Left ventricle myocardium inferior (tissue), 1 donor: ENCODE measurements at regions not wholly inside any gene's neighbourhood (a gene's known extent, or its start where the extent isn't known, plus 50 kb on each side); places are given as distances from the start of the nearest gene placed in this dataset.
"Not testable (repeated sequence)": the region's sequence is repeated elsewhere in the genome, so short reads cannot be mapped to it uniquely, and the experiment has no call there.

ENCODE experiments used
- DNase-seq: peaks from one replicate; pipeline ENCODE4 v3.0.0-alpha.2; 2020
- H3K27ac ChIP-seq: fragments of 200-600 bp; replicated peaks from 2 replicates; pipeline ENCODE4 v1.8.0; 2021
- H3K27me3 ChIP-seq: fragments of 200-600 bp; 2 replicates; pipeline ENCODE4 v1.8.0; 2021; ENCODE audit warnings: low read depth
- H3K36me3 ChIP-seq: fragments of 200-600 bp; 2 replicates; pipeline ENCODE4 v1.8.0; 2021
- H3K4me1 ChIP-seq: fragments of 200-600 bp; 2 replicates; pipeline ENCODE4 v1.8.0; 2021
- H3K4me3 ChIP-seq: fragments of 200-600 bp; 2 replicates; pipeline ENCODE4 v1.8.0; 2021; ENCODE audit warnings: mild to moderate bottlenecking, moderate library complexity
- H3K9me3 ChIP-seq: fragments of 200-600 bp; replicated peaks from 2 replicates; pipeline ENCODE4 v1.8.0; 2021
- intact Hi-C: fragments of 100-400 bp; cut with micrococcal nuclease; formaldehyde crosslinking; loops from one replicate; pipeline ENCODE4 v1.11.0; 2022
- TF ChIP-seq, protein P1 (sequence below): fragments of 200-600 bp; IDR thresholded peaks from 2 replicates; pipeline ENCODE4 v1.8.0; 2021; ENCODE audit warnings: antibody characterized with exemption, mild to moderate bottlenecking, borderline replicate concordance
- donor health status: DM: no; HTN: yes; CAD: no; lungs with severe emphysema.

DNA sequence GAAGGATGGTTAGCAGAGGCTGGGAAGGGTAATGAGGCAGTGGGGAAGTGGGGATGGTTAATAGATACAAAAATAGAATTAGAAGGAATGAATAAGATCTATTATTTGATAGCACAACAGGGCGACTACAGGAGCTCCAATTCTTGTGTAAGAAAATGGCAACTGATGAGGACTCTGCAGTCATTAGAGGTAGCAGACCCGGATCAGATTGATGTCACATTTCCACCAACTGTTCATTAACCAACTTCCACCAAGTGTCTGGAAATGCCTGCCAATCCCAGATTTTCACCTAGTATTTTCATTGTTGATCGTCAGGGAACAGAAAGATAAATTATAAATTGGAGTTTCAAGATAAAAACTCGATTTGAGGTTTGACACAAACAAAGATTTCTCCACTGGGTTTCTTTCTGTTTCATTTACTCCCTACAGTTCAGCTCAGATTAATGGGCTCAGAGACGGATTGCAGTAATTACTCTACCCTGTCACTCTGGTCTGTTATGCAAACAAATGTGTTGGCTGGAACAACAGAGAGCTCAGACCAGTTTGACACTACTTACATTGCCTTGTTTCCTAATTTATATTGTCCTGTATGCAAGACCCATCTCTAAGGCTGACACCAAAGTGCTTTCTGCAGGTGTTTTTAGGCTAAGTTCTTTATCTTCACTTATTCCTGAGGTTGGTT, 909.2 kb upstream of the PRKX start:
- Histone ChIP-seq H3K4me1 (no peaks in the 10 kb centered on the region), H3K36me3 (no peaks in the 10 kb centered on the region), H3K9me3 (peaks cover 6% of the 10 kb centered on the region), H3K4me3 (no peak overlapping the region), H3K27ac (no peak overlapping the region), H3K27me3 (no peaks in the 10 kb centered on the region)
- intact Hi-C loops: no loop called here
- TF ChIP-seq, protein P1, sequence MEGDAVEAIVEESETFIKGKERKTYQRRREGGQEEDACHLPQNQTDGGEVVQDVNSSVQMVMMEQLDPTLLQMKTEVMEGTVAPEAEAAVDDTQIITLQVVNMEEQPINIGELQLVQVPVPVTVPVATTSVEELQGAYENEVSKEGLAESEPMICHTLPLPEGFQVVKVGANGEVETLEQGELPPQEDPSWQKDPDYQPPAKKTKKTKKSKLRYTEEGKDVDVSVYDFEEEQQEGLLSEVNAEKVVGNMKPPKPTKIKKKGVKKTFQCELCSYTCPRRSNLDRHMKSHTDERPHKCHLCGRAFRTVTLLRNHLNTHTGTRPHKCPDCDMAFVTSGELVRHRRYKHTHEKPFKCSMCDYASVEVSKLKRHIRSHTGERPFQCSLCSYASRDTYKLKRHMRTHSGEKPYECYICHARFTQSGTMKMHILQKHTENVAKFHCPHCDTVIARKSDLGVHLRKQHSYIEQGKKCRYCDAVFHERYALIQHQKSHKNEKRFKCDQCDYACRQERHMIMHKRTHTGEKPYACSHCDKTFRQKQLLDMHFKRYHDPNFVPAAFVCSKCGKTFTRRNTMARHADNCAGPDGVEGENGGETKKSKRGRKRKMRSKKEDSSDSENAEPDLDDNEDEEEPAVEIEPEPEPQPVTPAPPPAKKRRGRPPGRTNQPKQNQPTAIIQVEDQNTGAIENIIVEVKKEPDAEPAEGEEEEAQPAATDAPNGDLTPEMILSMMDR: no peak
- no peak for DNase-seq

GRCh38 chrX:4613651-4614050, 900.2 kb upstream of the PRKX start:
- H3K27ac ChIP-seq, intact Hi-C loops, H3K4me1 ChIP-seq, H3K36me3 ChIP-seq, H3K9me3 ChIP-seq, H3K4me3 ChIP-seq, DNase-seq, H3K27me3 ChIP-seq: not testable (repeated sequence)

GRCh38 chrX:4588893-4589292, 875.4 kb upstream of the PRKX start:
- intact Hi-C loops: no loop called here
- TF ChIP-seq, protein P1: no peak
- H3K27ac ChIP-seq: no peak overlapping the region
- no peaks in the 10 kb centered on the region for H3K27me3 ChIP-seq
- no peaks in the 10 kb centered on the region for H3K9me3 ChIP-seq
- no peak for DNase-seq
- no peaks in the 10 kb centered on the region for H3K36me3 ChIP-seq
- H3K4me1 ChIP-seq: no peaks in the 10 kb centered on the region
- no peak overlapping the region for H3K4me3 ChIP-seq

DNA sequence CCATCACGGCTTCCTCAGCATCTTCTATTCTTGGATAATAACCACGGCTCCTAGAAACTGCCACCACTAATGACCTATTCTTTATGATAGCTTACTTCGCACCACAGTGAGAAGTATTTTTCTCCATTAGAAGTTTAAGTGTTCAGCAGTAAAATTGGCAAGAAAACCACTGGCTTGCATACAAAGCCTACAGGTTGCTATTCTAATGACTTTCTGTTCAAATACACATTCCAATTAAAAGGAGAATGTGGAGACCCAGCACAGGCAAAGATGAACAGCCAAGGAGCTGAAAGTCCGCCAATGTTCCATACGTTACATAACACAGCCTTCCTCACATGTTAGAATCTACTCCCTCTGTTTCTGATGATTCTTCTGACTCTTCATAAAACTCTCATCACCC, 875.0 kb upstream of the PRKX start:
- Histone ChIP-seq H3K27ac (no peak overlapping the region), H3K4me1 (no peaks in the 10 kb centered on the region), H3K4me3 (no peak overlapping the region), H3K36me3 (no peaks in the 10 kb centered on the region), H3K27me3 (no peaks in the 10 kb centered on the region), H3K9me3 (no peaks in the 10 kb centered on the region)
- TF ChIP-seq, protein P1: no peak
- no peak for DNase-seq
- intact Hi-C loops: no loop called here

GRCh38 chrX:4588056-4588455, 874.6 kb upstream of the PRKX start:
- Histone ChIP-seq H3K27me3 (no peaks in the 10 kb centered on the region), H3K27ac (no peak overlapping the region), H3K36me3 (no peaks in the 10 kb centered on the region), H3K4me3 (no peak overlapping the region), H3K9me3 (no peaks in the 10 kb centered on the region), H3K4me1 (no peaks in the 10 kb centered on the region)
- DNase-seq: no peak
- intact Hi-C loops: no loop called here
- TF ChIP-seq, protein P1: no peak

GRCh38 chrX:4579999-4580398, 866.5 kb upstream of the PRKX start:
- H3K27ac ChIP-seq: no peak overlapping the region
- H3K27me3 ChIP-seq: no peaks in the 10 kb centered on the region
- no peaks in the 10 kb centered on the region for H3K9me3 ChIP-seq
- H3K4me1 ChIP-seq: no peaks in the 10 kb centered on the region
- H3K36me3 ChIP-seq: no peaks in the 10 kb centered on the region
- intact Hi-C loops: no loop called here
- no peak overlapping the region for H3K4me3 ChIP-seq
- no peak for DNase-seq
- TF ChIP-seq, protein P1: no peak
